H1 (cell line): ENCODE measurements at regions not wholly inside any gene's neighbourhood (a gene's known extent, or its start where the extent isn't known, plus 50 kb on each side); places are given as distances from the start of the nearest gene placed in this dataset.

ENCODE experiments used
- CTCF ChIA-PET: fragments of 300-600 bp; sonication (Branson Sonifier 250); formaldehyde crosslinking; loops from one replicate; lab custom pipeline; 2021; ENCODE audit not compliant: partially characterized antibody; lab: Charles Lee
- POLR2A ChIA-PET: fragments of 300-600 bp; sonication (Branson Sonifier 250); formaldehyde crosslinking; loops from one replicate; lab custom pipeline; 2021; ENCODE audit warnings: inconsistent platforms; ENCODE audit not compliant: partially characterized antibody; lab: Charles Lee
- DNase-seq, 2 experiments: peaks; one replicate each; pipeline versions ENCODE4 v3.0.0 to v3.0.0-alpha.2; 2010 to 2022; ENCODE audit warnings: low spot score in 2 of 2, low read depth in 1 of 2, mixed read lengths in 1 of 2
- FAIRE-seq: peaks from 2 replicates; lab custom pipeline; 2011; peaks lifted over from hg19 to GRCh38; lab: Jason Lieb, UNC
- H2AFZ ChIP-seq: 2 replicates; pipeline ENCODE4 v1.8.1; 2012; ENCODE audit warnings: low read length, inconsistent platforms
- H2AK5ac ChIP-seq: 2 replicates; pipeline ENCODE4 v1.6.1; 2013; ENCODE audit warnings: low read depth, low read length
- H2BK120ac ChIP-seq: replicated peaks from 2 replicates; pipeline ENCODE3; 2013; ENCODE audit warnings: low read depth, low read length, inconsistent platforms
- H2BK12ac ChIP-seq: 2 replicates; pipeline ENCODE4 v1.6.1; 2013; ENCODE audit warnings: low read depth, low read length
- H2BK15ac ChIP-seq: 2 replicates; pipeline ENCODE4 v1.6.1; 2013; ENCODE audit warnings: low read length
- H2BK20ac ChIP-seq: 2 replicates; pipeline ENCODE4 v1.6.1; 2013; ENCODE audit warnings: low read length
- H2BK5ac ChIP-seq: 2 replicates; pipeline ENCODE4 v1.6.1; 2013; ENCODE audit warnings: low read depth, low read length
- H3K14ac ChIP-seq: 2 replicates; pipeline ENCODE4 v1.6.1; 2013; ENCODE audit warnings: inconsistent platforms; ENCODE audit not compliant: insufficient read length
- H3K18ac ChIP-seq: 2 replicates; pipeline ENCODE4 v1.6.1; 2013; ENCODE audit warnings: low read length; ENCODE audit errors: extremely low read depth
- H3K23ac ChIP-seq: 2 replicates; pipeline ENCODE4 v1.6.1; 2013; ENCODE audit warnings: inconsistent platforms; ENCODE audit not compliant: insufficient read length
- H3K23me2 ChIP-seq: 2 replicates; pipeline ENCODE4 v1.6.1; 2013; ENCODE audit warnings: low read depth, low read length
- H3K27ac ChIP-seq: 2 replicates; pipeline ENCODE4 v1.6.1; 2011; ENCODE audit warnings: low read depth, low read length, inconsistent platforms
- H3K27me3 ChIP-seq, 4 experiments: replicated peaks in 1 of 4; 1 replicate in 1 of 4; 2 replicates in 3 of 4; pipeline versions ENCODE4 v1.6.1 to v1.8.1; 2011 to 2013; ENCODE audit warnings: low read length in 3 of 4, mild to moderate bottlenecking in 3 of 4, inconsistent platforms in 2 of 4, mixed read lengths in 2 of 4, moderate library complexity in 1 of 4; ENCODE audit not compliant: control insufficient read depth in 3 of 4, insufficient read depth in 3 of 4; ENCODE audit errors: extremely low read depth in 1 of 4
- H3K36me3 ChIP-seq, 4 experiments: 2 replicates each; pipeline versions ENCODE4 v1.6.1 to v1.8.1; 2011 to 2013; ENCODE audit warnings: mild to moderate bottlenecking in 4 of 4, low read length in 3 of 4, moderate library complexity in 2 of 4, control low read depth in 1 of 4, inconsistent platforms in 1 of 4; ENCODE audit not compliant: insufficient read depth in 4 of 4, control insufficient read depth in 2 of 4
- H3K4ac ChIP-seq: replicated peaks from 2 replicates; pipeline ENCODE3; 2013; ENCODE audit warnings: low read length, low read depth, mixed read lengths, inconsistent platforms; ENCODE audit not compliant: insufficient read length
- H3K4me1 ChIP-seq, 4 experiments: replicated peaks in 1 of 4; 1 replicate in 1 of 4; 2 replicates in 3 of 4; pipeline versions ENCODE4 v1.6.1 to v1.8.1; 2011 to 2013; ENCODE audit warnings: low read length in 3 of 4, inconsistent platforms in 2 of 4, mixed read lengths in 1 of 4; ENCODE audit not compliant: insufficient read depth in 4 of 4, control insufficient read depth in 3 of 4
- H3K4me2 ChIP-seq, 2 experiments: 2 replicates each; pipeline versions ENCODE4 v1.6.1 to v1.8.1; 2011 to 2013; ENCODE audit warnings: low read depth in 2 of 2, low read length in 2 of 2, control low read depth in 1 of 2, inconsistent platforms in 1 of 2, mild to moderate bottlenecking in 1 of 2; ENCODE audit not compliant: insufficient read depth in 1 of 2
- H3K4me3 ChIP-seq, 4 experiments: fragments of 200-600, 300-600 bp in 1 of 4; sonication (generic), shearing (Covaris generic), sonication (Bioruptor Twin) in 1 of 4; 2 replicates each; pipeline versions ENCODE4 v1.5.1 to v1.8.1; 2011 to 2016; ENCODE audit warnings: low read length in 4 of 4, low read depth in 3 of 4, control low read depth in 2 of 4, inconsistent platforms in 2 of 4, mild to moderate bottlenecking in 2 of 4, mixed read lengths in 1 of 4, moderate library complexity in 1 of 4; ENCODE audit not compliant: insufficient read depth in 2 of 4; ENCODE audit errors: extremely low read depth in 1 of 4
- H3K56ac ChIP-seq: replicated peaks from 2 replicates; pipeline ENCODE3; 2013; ENCODE audit warnings: low read depth, mild to moderate bottlenecking, mixed read lengths, low read length, inconsistent platforms; ENCODE audit not compliant: insufficient read length
- H3K79me1 ChIP-seq: 2 replicates; pipeline ENCODE4 v1.6.1; 2013; ENCODE audit warnings: low read depth, low read length, control low read depth
- H3K79me2 ChIP-seq, 2 experiments: 2 replicates each; pipeline versions ENCODE4 v1.6.1 to v1.8.1; 2012 to 2013; ENCODE audit warnings: low read length in 2 of 2, mild to moderate bottlenecking in 2 of 2, inconsistent platforms in 1 of 2; ENCODE audit not compliant: insufficient read depth in 2 of 2, control insufficient read depth in 1 of 2
- H3K9ac ChIP-seq, 4 experiments: replicated peaks in 1 of 4; 1 replicate in 1 of 4; 2 replicates in 3 of 4; pipeline versions ENCODE4 v1.6.1 to v1.8.1; 2011 to 2013; ENCODE audit warnings: low read depth in 3 of 4, low read length in 3 of 4, control low read depth in 2 of 4, mild to moderate bottlenecking in 2 of 4, moderate library complexity in 2 of 4, inconsistent platforms in 1 of 4; ENCODE audit errors: extremely low read depth in 1 of 4
- H3K9me3 ChIP-seq, 2 experiments: 2 replicates each; pipeline versions ENCODE4 v1.6.1 to v1.8.1; 2012 to 2013; ENCODE audit warnings: mild to moderate bottlenecking in 2 of 2, moderate library complexity in 2 of 2, control low read depth in 1 of 2, inconsistent platforms in 1 of 2, low read depth in 1 of 2, low read length in 1 of 2, mixed read lengths in 1 of 2; ENCODE audit not compliant: insufficient read depth in 2 of 2
- H4K20me1 ChIP-seq, 2 experiments: replicated peaks in 1 of 2; 2 replicates each; pipeline versions ENCODE3 to v1.8.1; 2011 to 2013; ENCODE audit warnings: inconsistent platforms in 2 of 2, low read length in 2 of 2, mild to moderate bottlenecking in 1 of 2; ENCODE audit not compliant: insufficient read depth in 2 of 2, control insufficient read depth in 1 of 2
- H4K5ac ChIP-seq: 2 replicates; pipeline ENCODE4 v1.6.1; 2013; ENCODE audit warnings: low read length, low read depth, mixed read lengths, inconsistent platforms; ENCODE audit not compliant: insufficient read length
- H4K8ac ChIP-seq: 2 replicates; pipeline ENCODE4 v1.8.0; 2013; ENCODE audit warnings: mild to moderate bottlenecking, moderate library complexity, low read length, inconsistent platforms; ENCODE audit not compliant: insufficient read depth; ENCODE audit errors: extremely low read depth
- H4K91ac ChIP-seq: replicated peaks from 2 replicates; pipeline ENCODE3; 2013; ENCODE audit warnings: low read length, mixed read lengths, inconsistent platforms; ENCODE audit not compliant: insufficient read length
- CHD1 ChIP-seq: IDR thresholded peaks from 2 replicates; pipeline ENCODE4 v1.6.1; 2012; ENCODE audit warnings: low read depth, low read length, improper control_type of control experiment
- CHD2 ChIP-seq: IDR thresholded peaks from 2 replicates; pipeline ENCODE4 v1.6.1; 2012; ENCODE audit warnings: low read length, improper control_type of control experiment
- EP300 ChIP-seq, 2 experiments: IDR thresholded peaks; 1 replicate in 1 of 2; 2 replicates in 1 of 2; pipeline ENCODE4 v1.6.1; 2011 to 2012; ENCODE audit warnings: low read depth in 2 of 2, low read length in 2 of 2, mild to moderate bottlenecking in 2 of 2, borderline replicate concordance in 1 of 2, inconsistent platforms in 1 of 2, moderate library complexity in 1 of 2
- HDAC6 ChIP-seq: IDR thresholded peaks from one replicate; pipeline ENCODE4 v1.7.1; 2012; ENCODE audit warnings: low read depth, mild to moderate bottlenecking, inconsistent platforms, low read length, moderate library complexity
- KDM1A ChIP-seq: fragments of 200-600, 300-600 bp; sonication (generic); IDR thresholded peaks from 2 replicates; pipeline ENCODE4 v1.7.1; 2016; ENCODE audit warnings: mild to moderate bottlenecking, low read length, borderline replicate concordance
- POLR2A ChIP-seq, 2 experiments: IDR thresholded peaks; 1 replicate in 1 of 2; 2 replicates in 1 of 2; pipeline ENCODE4 v1.6.1; 2011; ENCODE audit warnings: low read depth in 2 of 2, low read length in 2 of 2, mild to moderate bottlenecking in 2 of 2; ENCODE audit errors: control extremely low read depth in 1 of 2
- RAD21 ChIP-seq, 2 experiments: IDR thresholded peaks in 1 of 2; conservative IDR thresholded peaks in 1 of 2; 2 replicates each; pipeline ENCODE4 v1.6.1; 2011; ENCODE audit warnings: low read depth in 2 of 2, low read length in 2 of 2, improper control_type of control experiment in 1 of 2, inconsistent platforms in 1 of 2, mild to moderate bottlenecking in 1 of 2, moderate library complexity in 1 of 2
- RNF2 ChIP-seq: fragments of 200-900, 300-1000 bp; sonication (generic); IDR thresholded peaks from 2 replicates; pipeline ENCODE4 v1.7.1; 2016; ENCODE audit warnings: borderline replicate concordance, low read depth, mild to moderate bottlenecking, antibody characterized with exemption, low read length; ENCODE audit not compliant: poor library complexity, severe bottlenecking; ENCODE audit errors: missing control alignments
- SIRT6 ChIP-seq: IDR thresholded peaks from one replicate; pipeline ENCODE4 v1.7.1; 2012; ENCODE audit warnings: low read length, inconsistent platforms
- TCF12 ChIP-seq: IDR thresholded peaks from 2 replicates; pipeline ENCODE4 v1.6.1; 2011; ENCODE audit warnings: low read depth, mild to moderate bottlenecking, low read length
- TF ChIP-seq, protein P1 (sequence below): IDR thresholded peaks from 2 replicates; pipeline ENCODE4 v1.6.1; 2011; ENCODE audit warnings: low read length, improper control_type of control experiment

DNA sequence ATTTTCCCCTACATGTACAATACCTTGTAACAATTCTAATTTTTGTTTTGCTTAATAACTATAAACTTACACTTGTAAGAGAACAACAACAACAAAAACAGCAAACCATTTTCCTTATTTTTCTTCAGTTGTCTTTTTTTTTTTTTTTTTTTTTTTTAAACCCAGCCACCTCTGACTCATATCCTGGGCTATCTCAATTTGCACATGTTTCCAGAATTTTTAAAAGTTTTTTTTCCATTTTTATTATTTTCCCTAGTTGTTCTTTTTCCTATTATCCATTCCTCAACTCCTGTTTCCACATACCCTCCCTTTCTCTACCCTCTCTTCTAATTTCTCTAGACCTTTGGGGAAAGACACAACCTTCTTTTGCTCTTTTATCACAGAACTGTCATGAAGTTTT lies 112.5 kb downstream of the EFEMP1 start:
- Histone ChIP-seq H2AK5ac (no peak overlapping the region), H2BK120ac (no peak overlapping the region), H3K4me3 (no peak overlapping the region), H4K91ac (no peak overlapping the region), H3K14ac (no peak overlapping the region), H3K56ac (no peak overlapping the region), H3K4me1 (peaks cover 0 to 4% (median 1%) of the 10 kb centered on the region in 4 experiments; a peak in 2 of 7 replicates), H3K23me2 (no peaks in the 10 kb centered on the region; the same call in 1 of the 2 replicates), H3K4ac (no peak overlapping the region), H3K79me2 (no peaks in the 10 kb centered on the region), H3K9me3 (peaks cover 2 to 9% of the 10 kb centered on the region in 2 experiments; a peak in 3 of 4 replicates), H4K5ac (no peak overlapping the region), H4K8ac (no peak overlapping the region), H2BK15ac (no peak overlapping the region), H3K79me1 (no peaks in the 10 kb centered on the region), H3K18ac (no peak overlapping the region), H3K9ac (no peak overlapping the region), H2BK12ac (no peak overlapping the region), H3K4me2 (no peak overlapping the region), H2BK5ac (no peak overlapping the region), H4K20me1 (no peaks in the 10 kb centered on the region), H3K36me3 (no peaks in the 10 kb centered on the region), H3K27ac (no peak overlapping the region), H3K27me3 (no peaks in the 10 kb centered on the region), H2BK20ac (no peak overlapping the region), H3K23ac (no peak overlapping the region), H2AFZ (no peak overlapping the region)
- ChIA-PET POLR2A (no interaction called here), CTCF (interaction anchor here (0.7 to 1.4 kb wide), 2 partner anchors 9 to 56 kb away, joined by 3 read pairs; no protein-coding TSS in a partner anchor)
- TF ChIP-seq SIRT6 (no peak), POLR2A (IDR thresholded peaks at IDR 0.05; ENCODE audit: control extremely low read depth in 1 of 2, low read depth in 2 of 2, low read length in 2 of 2) (no peak), RAD21 (IDR thresholded peaks at IDR 0.05 in 1 of 2, conservative IDR thresholded peaks at IDR 0.05 in 1 of 2; ENCODE audit: low read depth in 2 of 2, low read length in 2 of 2) (no peak), CHD1 (no peak), RNF2 (no peak), TCF12 (no peak), KDM1A (no peak), CHD2 (no peak), HDAC6 (no peak), EP300 (IDR thresholded peaks at IDR 0.05; ENCODE audit: borderline replicate concordance in 1 of 2, low read depth in 2 of 2, low read length in 2 of 2) (no peak)
- TF ChIP-seq, protein P1, sequence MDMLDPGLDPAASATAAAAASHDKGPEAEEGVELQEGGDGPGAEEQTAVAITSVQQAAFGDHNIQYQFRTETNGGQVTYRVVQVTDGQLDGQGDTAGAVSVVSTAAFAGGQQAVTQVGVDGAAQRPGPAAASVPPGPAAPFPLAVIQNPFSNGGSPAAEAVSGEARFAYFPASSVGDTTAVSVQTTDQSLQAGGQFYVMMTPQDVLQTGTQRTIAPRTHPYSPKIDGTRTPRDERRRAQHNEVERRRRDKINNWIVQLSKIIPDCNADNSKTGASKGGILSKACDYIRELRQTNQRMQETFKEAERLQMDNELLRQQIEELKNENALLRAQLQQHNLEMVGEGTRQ = no peak
- DNase-seq (no peak), FAIRE-seq (no peak)
